ENCODE measurements at regions not wholly inside any gene's neighbourhood (a gene's known extent, or its start where the extent isn't known, plus 50 kb on each side); places are given as distances from the start of the nearest gene placed in this dataset.

DNA sequence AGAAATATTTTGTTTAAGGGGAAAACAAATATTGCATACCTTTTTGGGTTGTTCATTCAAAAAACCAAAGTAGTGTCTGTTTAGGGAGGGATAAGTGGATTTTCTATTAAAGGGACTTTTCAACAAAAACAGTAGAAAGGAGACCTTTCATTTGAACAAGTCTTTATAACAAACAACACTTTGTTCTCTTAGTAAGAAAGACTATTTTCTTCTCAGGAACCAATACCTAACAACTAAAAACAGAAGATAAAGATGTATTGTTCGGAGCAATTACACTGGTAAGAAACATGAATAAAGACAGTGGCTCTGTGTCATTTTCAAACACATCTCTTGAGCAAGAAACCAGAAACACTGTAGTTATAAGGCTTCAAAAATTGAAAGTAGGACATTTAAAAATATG, 1610.1 kb upstream of the PCDH20 start:
- H2AFZ ChIP-seq (replicated peaks; ENCODE audit: low read length, poor library complexity) = no peak overlapping the region
- H3K27me3 ChIP-seq (ENCODE audit: control insufficient read depth, insufficient read depth, low read length) = no peaks in the 10 kb centered on the region
- H2AK5ac ChIP-seq (ENCODE audit: low read depth, low read length) = no peak overlapping the region
- H3K9me3 ChIP-seq (ENCODE audit: control insufficient read depth, insufficient read depth, low read length) = no peaks in the 10 kb centered on the region
- H3K18ac ChIP-seq (ENCODE audit: low read depth, low read length) = no peak overlapping the region
- H4K8ac ChIP-seq (ENCODE audit: low read depth in 2 of 2, low read length in 2 of 2) = no peak overlapping the region
- no peak overlapping the region for H3K4ac ChIP-seq (ENCODE audit: low read depth, low read length)
- CTCF ChIA-PET = no interaction called here
- no peak overlapping the region for H3K23ac ChIP-seq (ENCODE audit: low read depth, low read length)
- no peak overlapping the region for H3K14ac ChIP-seq (replicated peaks; ENCODE audit: low read depth, low read length)
- H4K91ac ChIP-seq (ENCODE audit: insufficient read depth, low read depth, low read length) = no peak overlapping the region
- H4K20me1 ChIP-seq (ENCODE audit: insufficient read depth, low read length) = no peaks in the 10 kb centered on the region
- no peak overlapping the region for H3K9ac ChIP-seq (ENCODE audit: low read depth, low read length)
- WGBS, 2 experiments (ENCODE audit: extremely low coverage in 2 of 2, insufficient read length in 1 of 2) = no CpG with 5 or more reads among the region's 1 CpG
- peak; percentile 27; the same call in 1 of the 2 replicates for ATAC-seq (ENCODE audit: low read depth)
- H2BK5ac ChIP-seq (ENCODE audit: low read depth, low read length, poor library complexity, severe bottlenecking) = no peak overlapping the region
- H3K56ac ChIP-seq (ENCODE audit: extremely low read depth, insufficient read depth, low read length) = no peak overlapping the region
- no peak for TF ChIP-seq NFE2L2 (IDR thresholded peaks at IDR 0.05; ENCODE audit: low read depth, low read length)
- TF ChIP-seq BHLHE40 (IDR thresholded peaks at IDR 0.05; ENCODE audit: low read depth, low read length) = no peak
- TF ChIP-seq SMC3 (IDR thresholded peaks at IDR 0.05; ENCODE audit: low read depth, low read length) = no peak
- no peak for TF ChIP-seq RCOR1 (IDR thresholded peaks at IDR 0.05; ENCODE audit: insufficient replicate concordance, low read length)
- TF ChIP-seq RAD21 (IDR thresholded peaks at IDR 0.05; ENCODE audit: low read length) = no peak
- POLR2A ChIA-PET (ENCODE audit: unreplicated experiment) = interaction anchor here (0.6 kb wide), 1 partner anchor 90 kb away, joined by 3 read pairs; no protein-coding TSS in a partner anchor
- no peak overlapping the region for H3K4me3 ChIP-seq (ENCODE audit: insufficient read depth, low read depth, low read length)
- no peaks in the 10 kb centered on the region for H3K79me1 ChIP-seq (ENCODE audit: low read depth in 1 of 2, low read length in 2 of 2)
- H2AK9ac ChIP-seq (replicated peaks; ENCODE audit: low read depth, low read length, poor library complexity) = no peak overlapping the region
- no peaks in the 10 kb centered on the region for H3K4me1 ChIP-seq (ENCODE audit: control insufficient read depth, insufficient read depth, low read length)
- H3K9me1 ChIP-seq (ENCODE audit: insufficient read depth, low read length) = no peaks in the 10 kb centered on the region
- BruUV-seq (replicated peaks) = no TSS peak
- in situ Hi-C loops (cut with MboI; ENCODE audit: low sequenced_read_pairs) = no loop called here
- DNase-seq = no peak
- no peaks in the 10 kb centered on the region for H3K36me3 ChIP-seq (ENCODE audit: control insufficient read depth, insufficient read depth, low read length)
- dilution Hi-C loops (cut with HindIII; ENCODE audit: low sequenced_read_pairs, unreplicated experiment) = no loop called here
- no peak overlapping the region for H2BK20ac ChIP-seq (ENCODE audit: low read depth, low read length)
- intact Hi-C loops (cut with micrococcal nuclease) = no loop called here
- H3K27ac ChIP-seq (ENCODE audit: insufficient read depth, low read length) = no peak overlapping the region
- no peak overlapping the region for H4K5ac ChIP-seq (ENCODE audit: low read depth, low read length)
- H2BK120ac ChIP-seq (ENCODE audit: low read depth, low read length) = no peak overlapping the region
- H3K4me2 ChIP-seq (ENCODE audit: low read depth, low read length) = no peak overlapping the region
- H2BK15ac ChIP-seq (ENCODE audit: low read depth, low read length) = no peak overlapping the region
